ENCODE measurements at regions not wholly inside any gene's neighbourhood (a gene's known extent, or its start where the extent isn't known, plus 50 kb on each side); places are given as distances from the start of the nearest gene placed in this dataset.
"Not testable (repeated sequence)": the region's sequence is repeated elsewhere in the genome, so short reads cannot be mapped to it uniquely, and the experiment has no call there.

DNA sequence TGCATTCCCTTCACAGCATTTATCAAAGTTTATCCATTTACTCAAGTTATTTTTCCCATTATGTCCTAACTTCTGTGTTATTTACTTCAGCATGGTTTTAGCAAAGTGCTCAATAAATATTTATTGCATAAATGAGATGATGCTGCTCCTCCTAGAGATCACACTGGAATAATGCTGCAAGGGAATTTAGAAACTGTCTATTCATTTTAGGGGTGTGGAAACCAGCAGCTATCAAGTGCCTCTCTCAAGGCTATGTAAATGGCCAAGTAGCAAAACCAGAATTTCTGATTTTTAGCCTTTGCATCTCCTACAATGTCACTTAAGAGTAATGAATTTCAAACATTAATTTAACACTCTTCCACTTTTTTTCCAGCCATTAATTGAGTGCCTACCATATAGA is 316.2 kb downstream of the COL12A1 start:
- DNase-seq = no peak
- no peak for TF ChIP-seq POLR2A (IDR thresholded peaks at IDR 0.05; ENCODE audit: low read length)
- no peak for TF ChIP-seq GATA1 (IDR thresholded peaks at IDR 0.05; ENCODE audit: low read depth, low read length)

DNA sequence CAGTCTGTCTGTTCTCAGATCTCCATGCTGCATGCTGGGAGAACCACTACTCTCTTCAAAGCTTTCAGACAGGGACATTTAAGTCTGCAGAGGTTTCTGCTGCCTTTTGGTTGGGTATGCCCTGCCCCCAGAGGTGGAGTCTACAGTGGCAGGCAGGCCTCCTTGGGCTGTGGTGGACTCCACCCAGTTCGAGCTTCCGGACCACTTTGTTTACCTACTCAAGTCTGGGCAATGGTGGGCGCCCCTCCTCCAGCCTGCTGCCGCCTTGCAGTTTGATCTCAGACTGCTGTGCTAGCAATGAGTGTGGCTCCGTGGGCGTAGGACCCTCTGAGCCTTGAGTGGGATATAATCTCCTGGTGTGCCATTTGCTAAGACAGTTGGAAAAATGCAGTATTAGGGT is 317.1 kb downstream of the COL12A1 start:
- not testable (repeated sequence) for DNase-seq

DNA sequence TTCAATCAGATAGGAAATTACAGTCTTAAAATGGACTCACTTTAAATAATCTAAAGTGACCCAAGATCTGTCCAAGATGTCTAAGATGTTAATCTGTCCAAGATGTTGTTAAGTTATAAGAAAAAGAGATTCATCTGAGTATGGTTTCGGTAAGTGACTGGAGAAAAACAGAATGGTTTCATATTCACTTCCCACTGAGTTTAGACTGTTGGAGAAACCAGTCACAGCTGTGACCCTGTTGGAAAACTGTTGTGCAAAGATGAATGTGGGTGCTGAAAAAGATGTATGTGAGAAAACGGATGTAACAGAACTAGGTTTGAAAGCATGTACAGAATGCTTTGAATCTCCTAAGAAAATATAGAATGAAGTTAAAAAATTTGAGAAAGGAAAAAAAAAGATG is 325.9 kb downstream of the COL12A1 start:
- no peak for TF ChIP-seq POLR2A (IDR thresholded peaks at IDR 0.05; ENCODE audit: low read length)
- no peak for TF ChIP-seq GATA1 (IDR thresholded peaks at IDR 0.05; ENCODE audit: low read depth, low read length)
- DNase-seq = no peak

- DNase-seq = no peak
- TF ChIP-seq GATA1 (IDR thresholded peaks at IDR 0.05; ENCODE audit: low read depth, low read length) (no peak), POLR2A (IDR thresholded peaks at IDR 0.05; ENCODE audit: low read length) (no peak)
Observed at GRCh38 chr6:74879234-74879633, 326.6 kb downstream of the COL12A1 start.

DNA sequence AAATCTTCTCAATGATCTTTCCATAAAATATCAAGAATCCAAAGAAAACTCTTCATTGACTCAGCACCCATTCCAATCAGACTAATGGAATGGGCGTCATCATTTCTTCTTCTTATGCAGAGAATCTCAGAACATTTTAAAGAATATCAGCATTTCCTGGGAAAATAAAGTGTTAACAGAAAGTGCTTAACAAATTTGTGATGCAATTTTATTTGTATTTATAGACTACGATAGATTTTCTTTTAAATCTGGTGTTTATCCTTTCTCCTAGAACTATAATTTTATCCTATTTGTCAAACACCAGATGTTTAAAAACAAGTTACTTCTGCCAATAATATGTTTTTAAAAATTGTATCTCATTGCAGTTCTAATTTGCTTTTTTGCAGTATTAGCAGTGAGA is 330.7 kb downstream of the COL12A1 start:
- TF ChIP-seq GATA1 (IDR thresholded peaks at IDR 0.05; ENCODE audit: low read depth, low read length) = no peak
- no peak for TF ChIP-seq POLR2A (IDR thresholded peaks at IDR 0.05; ENCODE audit: low read length)
- DNase-seq = no peak

GRCh38 chr6:74872754-74873476 is 332.9 kb downstream of the COL12A1 start:
- DNase-seq = no peak
- TF ChIP-seq GATA1 (IDR thresholded peaks at IDR 0.05; ENCODE audit: low read depth, low read length) (no peak), POLR2A (IDR thresholded peaks at IDR 0.05; ENCODE audit: low read length) (no peak)

GRCh38 chr6:74871757-74872156 is 334.1 kb downstream of the COL12A1 start:
- no peak for DNase-seq
- TF ChIP-seq GATA1 (IDR thresholded peaks at IDR 0.05; ENCODE audit: low read depth, low read length) (no peak), POLR2A (IDR thresholded peaks at IDR 0.05; ENCODE audit: low read length) (no peak)

DNA sequence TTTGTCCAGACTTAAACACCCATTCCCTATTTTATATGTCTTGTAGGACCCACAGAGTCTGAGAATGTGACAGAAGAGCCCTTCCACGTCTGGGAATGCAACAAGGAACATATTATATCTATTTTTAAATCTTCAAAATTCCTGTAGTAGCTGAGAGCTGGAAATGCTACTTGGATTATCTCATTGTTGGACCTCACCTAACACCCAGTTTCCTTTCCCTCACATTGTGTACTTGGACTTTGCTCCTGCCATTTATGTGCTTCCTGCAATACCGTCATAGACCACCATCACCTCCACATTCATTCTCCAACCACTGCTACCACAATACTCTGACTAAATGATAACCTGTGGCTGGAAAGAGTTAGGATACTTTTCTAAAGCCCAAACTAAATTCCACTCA is 335.4 kb downstream of the COL12A1 start:
- DNase-seq = no peak
- no peak for TF ChIP-seq GATA1 (IDR thresholded peaks at IDR 0.05; ENCODE audit: low read depth, low read length)
- TF ChIP-seq POLR2A (IDR thresholded peaks at IDR 0.05; ENCODE audit: low read length) = no peak

GRCh38 chr6:74867291-74867690 is 338.6 kb downstream of the COL12A1 start:
- no peak for TF ChIP-seq GATA1 (IDR thresholded peaks at IDR 0.05; ENCODE audit: low read depth, low read length)
- TF ChIP-seq POLR2A (IDR thresholded peaks at IDR 0.05; ENCODE audit: low read length) = no peak
- DNase-seq = no peak

GRCh38 chr6:74863968-74864367 is 341.9 kb downstream of the COL12A1 start:
- DNase-seq = no peak
- TF ChIP-seq POLR2A (IDR thresholded peaks at IDR 0.05; ENCODE audit: low read length) = no peak

DNA sequence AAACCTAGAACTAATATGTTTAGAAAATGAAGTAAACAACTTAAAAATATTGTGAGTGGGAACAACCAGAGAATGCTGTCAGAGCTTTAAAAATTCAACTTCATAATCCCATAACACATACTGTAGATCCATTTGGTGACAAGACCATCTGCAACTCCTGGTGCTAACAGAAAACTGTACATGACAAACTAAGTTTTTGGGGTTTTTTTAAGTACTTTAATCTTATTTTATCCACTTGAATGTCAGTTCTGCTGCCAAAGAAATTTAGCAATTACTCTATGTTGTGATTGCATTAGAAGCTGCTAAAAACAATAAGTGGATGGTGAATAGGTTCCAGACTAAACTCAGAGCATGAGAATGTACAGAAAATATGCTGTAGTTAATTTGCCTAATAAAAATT is 345.4 kb downstream of the COL12A1 start:
- no peak for DNase-seq
- TF ChIP-seq POLR2A (IDR thresholded peaks at IDR 0.05; ENCODE audit: low read length) = no peak

DNA sequence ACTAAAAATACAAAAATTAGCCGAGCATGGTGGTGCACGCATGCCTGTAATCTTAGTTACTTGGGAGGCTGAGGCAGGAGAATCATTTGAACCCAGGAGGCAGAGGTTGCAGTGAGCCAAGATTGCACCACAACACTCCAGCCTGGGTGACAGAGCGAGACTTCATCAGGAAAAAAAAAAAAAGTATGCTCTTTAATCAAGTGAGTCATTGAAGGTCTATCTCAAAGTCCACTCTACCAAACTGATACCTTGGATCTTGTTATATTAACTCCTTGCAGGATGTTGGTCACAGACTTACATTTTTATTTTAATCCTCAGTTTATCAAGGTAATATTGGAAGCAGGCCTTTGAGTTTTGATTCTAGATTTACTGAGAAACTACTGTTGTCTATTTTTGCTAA is 348.7 kb downstream of the COL12A1 start:
- no peak for DNase-seq
- TF ChIP-seq POLR2A (IDR thresholded peaks at IDR 0.05; ENCODE audit: low read length) (no peak), GATA1 (IDR thresholded peaks at IDR 0.05; ENCODE audit: low read depth, low read length) (no peak)

GRCh38 chr6:74853991-74854390 is 351.9 kb downstream of the COL12A1 start:
- TF ChIP-seq GATA1 (IDR thresholded peaks at IDR 0.05; ENCODE audit: low read depth, low read length) (no peak), POLR2A (IDR thresholded peaks at IDR 0.05; ENCODE audit: low read length) (no peak)
- DNase-seq = no peak

- DNase-seq = no peak
Observed at GRCh38 chr6:74851596-74851995, 354.3 kb downstream of the COL12A1 start.

DNA sequence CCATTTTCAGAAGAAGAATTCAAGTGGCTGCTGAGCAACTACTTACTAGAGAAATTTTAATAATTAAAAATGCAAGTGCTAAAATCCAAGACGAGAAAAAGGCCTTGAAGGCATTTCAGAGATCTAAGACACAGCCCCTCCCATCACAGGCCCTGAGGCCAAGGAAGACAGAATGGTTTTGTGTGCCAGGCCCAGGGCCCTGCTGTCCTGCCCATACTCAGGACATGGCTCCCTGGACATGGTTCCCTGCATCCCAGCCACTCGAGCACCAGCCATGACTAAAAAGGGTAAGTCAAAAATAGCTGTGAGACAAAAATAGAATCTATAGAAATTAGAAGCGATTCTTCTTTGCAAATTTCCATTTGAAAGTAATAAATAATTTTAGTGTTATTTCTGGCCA is 364.9 kb downstream of the COL12A1 start:
- DNase-seq = no peak
- TF ChIP-seq POLR2A (IDR thresholded peaks at IDR 0.05; ENCODE audit: low read length) = no peak
- no peak for TF ChIP-seq GATA1 (IDR thresholded peaks at IDR 0.05; ENCODE audit: low read depth, low read length)

More at GRCh38 chr6:74851596-74851995, 354.3 kb downstream of the COL12A1 start:
- TF ChIP-seq POLR2A (IDR thresholded peaks at IDR 0.05; ENCODE audit: low read length) (no peak), GATA1 (IDR thresholded peaks at IDR 0.05; ENCODE audit: low read depth, low read length) (no peak)

- no peak for DNase-seq
- TF ChIP-seq GATA1 (IDR thresholded peaks at IDR 0.05; ENCODE audit: low read depth, low read length) (no peak), POLR2A (IDR thresholded peaks at IDR 0.05; ENCODE audit: low read length) (no peak)
Observed at GRCh38 chr6:74834967-74835366, 370.9 kb downstream of the COL12A1 start.

Measured in erythroblast (primary cell).